ENCODE measurements at regions not wholly inside any gene's neighbourhood (a gene's known extent, or its start where the extent isn't known, plus 50 kb on each side); places are given as distances from the start of the nearest gene placed in this dataset.

GRCh38 chr13:61002686-61003085 lies 413.0 kb downstream of the PCDH20 start:
- no peak for TF ChIP-seq CSRNP3 (CRISPR knock-in tag; IDR thresholded peaks at IDR 0.05)
- no peak for TF ChIP-seq TCF4 (CRISPR knock-in tag; IDR thresholded peaks at IDR 0.05; ENCODE audit: borderline replicate concordance)
- no peak for TF ChIP-seq ZC3H10 (CRISPR knock-in tag; IDR thresholded peaks at IDR 0.05)
- TF ChIP-seq OSR1 (CRISPR knock-in tag; IDR thresholded peaks at IDR 0.05) = no peak
- TF ChIP-seq ZNF565 (CRISPR knock-in tag; conservative IDR thresholded peaks at IDR 0.05; ENCODE audit: low read depth) = no peak
- no peak for TF ChIP-seq RARB (CRISPR knock-in tag; IDR thresholded peaks at IDR 0.05)
- TF ChIP-seq ARNTL (CRISPR knock-in tag; IDR thresholded peaks at IDR 0.05; ENCODE audit: borderline replicate concordance, low read depth) = no peak
- no peak for ATAC-seq

GRCh38 chr13:60990032-60990733 lies 425.5 kb downstream of the PCDH20 start:
- TF ChIP-seq RARB (CRISPR knock-in tag; IDR thresholded peaks at IDR 0.05) (no peak), GLIS3 (CRISPR knock-in tag; IDR thresholded peaks at IDR 0.05) (no peak), ISL1 (CRISPR knock-in tag; IDR thresholded peaks at IDR 0.05) (no peak), OSR1 (CRISPR knock-in tag; IDR thresholded peaks at IDR 0.05) (no peak), ZNF70 (CRISPR knock-in tag; IDR thresholded peaks at IDR 0.05) (no peak), PATZ1 (CRISPR knock-in tag; IDR thresholded peaks at IDR 0.05; ENCODE audit: borderline replicate concordance) (no peak)

GRCh38 chr13:60986301-60986700 lies 429.3 kb downstream of the PCDH20 start:
- no peak for ATAC-seq
- no peak for TF ChIP-seq ESRRG (CRISPR knock-in tag; IDR thresholded peaks at IDR 0.05)
- TF ChIP-seq ZNF70 (CRISPR knock-in tag; IDR thresholded peaks at IDR 0.05) = no peak
- TF ChIP-seq ZC3H10 (CRISPR knock-in tag; IDR thresholded peaks at IDR 0.05) = no peak
- TF ChIP-seq OSR1 (CRISPR knock-in tag; IDR thresholded peaks at IDR 0.05) = no peak

More at GRCh38 chr13:60990032-60990733, 425.5 kb downstream of the PCDH20 start:
- ATAC-seq = no peak

- TF ChIP-seq RARB (CRISPR knock-in tag; IDR thresholded peaks at IDR 0.05) (no peak), PATZ1 (CRISPR knock-in tag; IDR thresholded peaks at IDR 0.05; ENCODE audit: borderline replicate concordance) (no peak), GLIS3 (CRISPR knock-in tag; IDR thresholded peaks at IDR 0.05) (no peak), OSR1 (CRISPR knock-in tag; IDR thresholded peaks at IDR 0.05) (no peak), CSDC2 (CRISPR knock-in tag; IDR thresholded peaks at IDR 0.05) (no peak), ZNF8 (CRISPR knock-in tag; IDR thresholded peaks at IDR 0.05) (no peak)
- no peak for ATAC-seq
Measured at GRCh38 chr13:60981407-60981806, 434.2 kb downstream of the PCDH20 start.

- ATAC-seq = no peak
- TF ChIP-seq OSR1 (CRISPR knock-in tag; IDR thresholded peaks at IDR 0.05) (no peak), POU6F1 (CRISPR knock-in tag; IDR thresholded peaks at IDR 0.05; ENCODE audit: borderline replicate concordance, low read depth) (no peak), TOX (CRISPR knock-in tag; IDR thresholded peaks at IDR 0.05; ENCODE audit: borderline replicate concordance) (no peak), ZFP30 (CRISPR knock-in tag; IDR thresholded peaks at IDR 0.05) (no peak), SNAI2 (CRISPR knock-in tag; IDR thresholded peaks at IDR 0.05) (no peak), ESRRG (CRISPR knock-in tag; IDR thresholded peaks at IDR 0.05) (no peak), CSDC2 (CRISPR knock-in tag; IDR thresholded peaks at IDR 0.05) (no peak), CSRNP3 (CRISPR knock-in tag; IDR thresholded peaks at IDR 0.05) (no peak), ZNF565 (CRISPR knock-in tag; conservative IDR thresholded peaks at IDR 0.05; ENCODE audit: low read depth) (no peak), PATZ1 (CRISPR knock-in tag; IDR thresholded peaks at IDR 0.05; ENCODE audit: borderline replicate concordance) (no peak), ARNTL (CRISPR knock-in tag; IDR thresholded peaks at IDR 0.05; ENCODE audit: borderline replicate concordance, low read depth) (no peak), ZC3H10 (CRISPR knock-in tag; IDR thresholded peaks at IDR 0.05) (no peak), ISL1 (CRISPR knock-in tag; IDR thresholded peaks at IDR 0.05) (no peak), RARB (CRISPR knock-in tag; IDR thresholded peaks at IDR 0.05) (no peak), GLIS3 (CRISPR knock-in tag; IDR thresholded peaks at IDR 0.05) (no peak)
Measured at GRCh38 chr13:60976367-60976766, 439.3 kb downstream of the PCDH20 start.

Data from SK-N-SH treated with all-trans-retinoic acid at 6 μM for 48 hours (cell line).